Left renal cortex interstitium (tissue), 4 donors: ENCODE measurements at regions not wholly inside any gene's neighbourhood (a gene's known extent, or its start where the extent isn't known, plus 50 kb on each side); places are given as distances from the start of the nearest gene placed in this dataset.
"Not testable (repeated sequence)": the region's sequence is repeated elsewhere in the genome, so short reads cannot be mapped to it uniquely, and the experiment has no call there.

Experiments
- DNase-seq, 4 donors: peaks; one replicate each; pipeline ENCODE4 v3.0.0-alpha.2; 2013; ENCODE audit warnings: low read depth in 4 of 4, low spot score in 2 of 4, missing footprints in 1 of 4

GRCh38 chr16:29261427-29262248 lies 144.9 kb downstream of the NPIPB11 start:
- not testable (repeated sequence) for DNase-seq

- DNase-seq, result not testable (repeated sequence)
Measured at GRCh38 chr16:29260683-29261426, 145.7 kb downstream of the NPIPB11 start.

- not testable (repeated sequence) for DNase-seq
Measured at GRCh38 chr16:29259635-29260457, 146.7 kb downstream of the NPIPB11 start.

GRCh38 chr16:29258946-29259634 lies 147.4 kb downstream of the NPIPB11 start:
- DNase-seq, result not testable (repeated sequence)

- not testable (repeated sequence) for DNase-seq
Measured at GRCh38 chr16:29257419-29258336, 148.8 kb downstream of the NPIPB11 start.

- DNase-seq, result no peak
Measured at GRCh38 chr16:29256501-29256981, 150.0 kb downstream of the NPIPB11 start.

GRCh38 chr16:29255957-29256356 lies 150.6 kb downstream of the NPIPB11 start:
- not testable (repeated sequence) for DNase-seq

- not testable (repeated sequence) for DNase-seq
Measured at GRCh38 chr16:29255496-29255796, 151.1 kb downstream of the NPIPB11 start.

- DNase-seq, result no peak
Measured at GRCh38 chr16:29254676-29255495, 151.6 kb downstream of the NPIPB11 start.

GRCh38 chr16:29253716-29254590 lies 152.6 kb downstream of the NPIPB11 start:
- not testable (repeated sequence) for DNase-seq

GRCh38 chr16:29253066-29253590 lies 153.4 kb downstream of the NPIPB11 start:
- not testable (repeated sequence) for DNase-seq

GRCh38 chr16:29252311-29252710 lies 154.2 kb downstream of the NPIPB11 start:
- not testable (repeated sequence) for DNase-seq

- not testable (repeated sequence) for DNase-seq
Measured at GRCh38 chr16:29251571-29252011, 154.9 kb downstream of the NPIPB11 start.

GRCh38 chr16:29250923-29251434 lies 155.5 kb downstream of the NPIPB11 start:
- not testable (repeated sequence) for DNase-seq

GRCh38 chr16:29250469-29250868 lies 156.0 kb downstream of the NPIPB11 start:
- DNase-seq, result not testable (repeated sequence)

GRCh38 chr16:29248940-29249318 lies 157.6 kb downstream of the NPIPB11 start:
- DNase-seq, result not testable (repeated sequence)
